ENCODE measurements at regions not wholly inside any gene's neighbourhood (a gene's known extent, or its start where the extent isn't known, plus 50 kb on each side); places are given as distances from the start of the nearest gene placed in this dataset.

- TF ChIP-seq, protein P1, sequence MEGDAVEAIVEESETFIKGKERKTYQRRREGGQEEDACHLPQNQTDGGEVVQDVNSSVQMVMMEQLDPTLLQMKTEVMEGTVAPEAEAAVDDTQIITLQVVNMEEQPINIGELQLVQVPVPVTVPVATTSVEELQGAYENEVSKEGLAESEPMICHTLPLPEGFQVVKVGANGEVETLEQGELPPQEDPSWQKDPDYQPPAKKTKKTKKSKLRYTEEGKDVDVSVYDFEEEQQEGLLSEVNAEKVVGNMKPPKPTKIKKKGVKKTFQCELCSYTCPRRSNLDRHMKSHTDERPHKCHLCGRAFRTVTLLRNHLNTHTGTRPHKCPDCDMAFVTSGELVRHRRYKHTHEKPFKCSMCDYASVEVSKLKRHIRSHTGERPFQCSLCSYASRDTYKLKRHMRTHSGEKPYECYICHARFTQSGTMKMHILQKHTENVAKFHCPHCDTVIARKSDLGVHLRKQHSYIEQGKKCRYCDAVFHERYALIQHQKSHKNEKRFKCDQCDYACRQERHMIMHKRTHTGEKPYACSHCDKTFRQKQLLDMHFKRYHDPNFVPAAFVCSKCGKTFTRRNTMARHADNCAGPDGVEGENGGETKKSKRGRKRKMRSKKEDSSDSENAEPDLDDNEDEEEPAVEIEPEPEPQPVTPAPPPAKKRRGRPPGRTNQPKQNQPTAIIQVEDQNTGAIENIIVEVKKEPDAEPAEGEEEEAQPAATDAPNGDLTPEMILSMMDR (conservative IDR thresholded peaks at IDR 0.05): no peak
- TF ChIP-seq ZFX (IDR thresholded peaks at IDR 0.05): no peak
These were observed 341.7 kb downstream of the PREX1 start for GRCh38 chr20:48486065-48486464.

Measured in C4-2B (cell line).